Left ventricle myocardium inferior (tissue), 1 donor: ENCODE measurements at regions not wholly inside any gene's neighbourhood (a gene's known extent, or its start where the extent isn't known, plus 50 kb on each side); places are given as distances from the start of the nearest gene placed in this dataset.

Experiments used
- DNase-seq: peaks from one replicate; pipeline ENCODE4 v3.0.0-alpha.2; 2020
- H3K27ac ChIP-seq: fragments of 200-600 bp; replicated peaks from 2 replicates; pipeline ENCODE4 v1.8.0; 2021
- H3K27me3 ChIP-seq: fragments of 200-600 bp; 2 replicates; pipeline ENCODE4 v1.8.0; 2021; ENCODE audit warnings: low read depth
- H3K36me3 ChIP-seq: fragments of 200-600 bp; 2 replicates; pipeline ENCODE4 v1.8.0; 2021
- H3K4me1 ChIP-seq: fragments of 200-600 bp; 2 replicates; pipeline ENCODE4 v1.8.0; 2021
- H3K4me3 ChIP-seq: fragments of 200-600 bp; 2 replicates; pipeline ENCODE4 v1.8.0; 2021; ENCODE audit warnings: mild to moderate bottlenecking, moderate library complexity
- H3K9me3 ChIP-seq: fragments of 200-600 bp; replicated peaks from 2 replicates; pipeline ENCODE4 v1.8.0; 2021
- CTCF ChIP-seq: fragments of 200-600 bp; IDR thresholded peaks from 2 replicates; pipeline ENCODE4 v1.8.0; 2021; ENCODE audit warnings: antibody characterized with exemption, mild to moderate bottlenecking, borderline replicate concordance
- intact Hi-C: fragments of 100-400 bp; cut with micrococcal nuclease; formaldehyde crosslinking; loops from one replicate; pipeline ENCODE4 v1.11.0; 2022
- donor health status: DM: no; HTN: yes; CAD: no; lungs with severe emphysema.

GRCh38 chr3:180176059-180176458 lies 139.3 kb upstream of the PEX5L start:
- Histone ChIP-seq H3K36me3 (no peaks in the 10 kb centered on the region), H3K4me1 (no peaks in the 10 kb centered on the region), H3K27me3 (no peaks in the 10 kb centered on the region), H3K27ac (no peak overlapping the region), H3K4me3 (no peak overlapping the region), H3K9me3 (no peaks in the 10 kb centered on the region)
- no peak for TF ChIP-seq CTCF
- no peak for DNase-seq
- intact Hi-C loops = no loop called here

- no peak for TF ChIP-seq CTCF
- H3K9me3 ChIP-seq = no peaks in the 10 kb centered on the region
- no peaks in the 10 kb centered on the region for H3K4me1 ChIP-seq
- no peaks in the 10 kb centered on the region for H3K36me3 ChIP-seq
- DNase-seq = no peak
- intact Hi-C loops = no loop called here
- H3K27ac ChIP-seq = no peak overlapping the region
- H3K4me3 ChIP-seq = no peak overlapping the region
- H3K27me3 ChIP-seq = no peaks in the 10 kb centered on the region
Measured at GRCh38 chr3:180177255-180177654, 140.5 kb upstream of the PEX5L start.

- H3K4me3 ChIP-seq = no peak overlapping the region
- TF ChIP-seq CTCF = no peak
- no peak for DNase-seq
Measured at GRCh38 chr3:180179562-180179961, 142.8 kb upstream of the PEX5L start.

GRCh38 chr3:180180795-180181194 lies 144.1 kb upstream of the PEX5L start:
- Histone ChIP-seq H3K4me1 (no peaks in the 10 kb centered on the region), H3K27me3 (no peaks in the 10 kb centered on the region), H3K36me3 (no peaks in the 10 kb centered on the region), H3K27ac (no peak overlapping the region), H3K4me3 (no peak overlapping the region), H3K9me3 (no peaks in the 10 kb centered on the region)
- intact Hi-C loops = no loop called here
- TF ChIP-seq CTCF = no peak
- no peak for DNase-seq

More at GRCh38 chr3:180179562-180179961, 142.8 kb upstream of the PEX5L start:
- no peak overlapping the region for H3K27ac ChIP-seq
- no peaks in the 10 kb centered on the region for H3K27me3 ChIP-seq
- no peaks in the 10 kb centered on the region for H3K9me3 ChIP-seq
- intact Hi-C loops = no loop called here
- no peaks in the 10 kb centered on the region for H3K4me1 ChIP-seq
- H3K36me3 ChIP-seq = no peaks in the 10 kb centered on the region

GRCh38 chr3:180181387-180181786 lies 144.7 kb upstream of the PEX5L start:
- H3K36me3 ChIP-seq = no peaks in the 10 kb centered on the region
- no peak for TF ChIP-seq CTCF
- H3K27me3 ChIP-seq = no peaks in the 10 kb centered on the region
- H3K4me3 ChIP-seq = no peak overlapping the region
- H3K9me3 ChIP-seq = no peaks in the 10 kb centered on the region
- intact Hi-C loops = no loop called here
- DNase-seq = no peak
- no peaks in the 10 kb centered on the region for H3K4me1 ChIP-seq
- H3K27ac ChIP-seq = no peak overlapping the region

- H3K4me1 ChIP-seq = no peaks in the 10 kb centered on the region
- no peaks in the 10 kb centered on the region for H3K27me3 ChIP-seq
- H3K36me3 ChIP-seq = no peaks in the 10 kb centered on the region
- H3K4me3 ChIP-seq = no peak overlapping the region
- no peaks in the 10 kb centered on the region for H3K9me3 ChIP-seq
- intact Hi-C loops = no loop called here
- TF ChIP-seq CTCF = no peak
- no peak overlapping the region for H3K27ac ChIP-seq
- DNase-seq = no peak
Measured at GRCh38 chr3:180183346-180183745, 146.6 kb upstream of the PEX5L start.
